Endodermal cell (in vitro differentiated cells): ENCODE measurements at regions not wholly inside any gene's neighbourhood (a gene's known extent, or its start where the extent isn't known, plus 50 kb on each side); places are given as distances from the start of the nearest gene placed in this dataset.
"Not testable (repeated sequence)": the region's sequence is repeated elsewhere in the genome, so short reads cannot be mapped to it uniquely, and the experiment has no call there.

Experiments
- DNase-seq: peaks from one replicate; pipeline ENCODE4 v3.0.0-alpha.2; 2017
- H3K27ac ChIP-seq: 2 replicates; pipeline ENCODE4 v1.5.1; 2013; ENCODE audit warnings: mild to moderate bottlenecking, low read depth, low read length, moderate library complexity
- H3K27me3 ChIP-seq: 2 replicates; pipeline ENCODE4 v1.6.1; 2013; ENCODE audit warnings: mild to moderate bottlenecking, low read length, moderate library complexity; ENCODE audit not compliant: insufficient read depth, control insufficient read depth, poor library complexity, severe bottlenecking
- H3K36me3 ChIP-seq: 2 replicates; pipeline ENCODE4 v1.7.0; 2013; ENCODE audit warnings: mild to moderate bottlenecking, low read length, moderate library complexity; ENCODE audit not compliant: control insufficient read depth, insufficient read depth
- H3K4me1 ChIP-seq: one replicate; pipeline ENCODE4 v1.7.0; 2013; ENCODE audit warnings: low read length; ENCODE audit not compliant: control insufficient read depth, insufficient read depth
- H3K4me3 ChIP-seq: 2 replicates; pipeline ENCODE4 v1.5.1; 2013; ENCODE audit warnings: mild to moderate bottlenecking, low read length, moderate library complexity
- H3K9ac ChIP-seq: 2 replicates; pipeline ENCODE4 v1.6.1; 2013; ENCODE audit warnings: mild to moderate bottlenecking, low read length, moderate library complexity; ENCODE audit not compliant: poor library complexity, severe bottlenecking; ENCODE audit errors: extremely low read depth
- H3K9me3 ChIP-seq: 2 replicates; pipeline ENCODE4 v1.6.1; 2013; ENCODE audit warnings: mild to moderate bottlenecking, low read length, moderate library complexity; ENCODE audit not compliant: control insufficient read depth
- H3K27ac Mint-ChIP-seq: 2 replicates; pipeline ENCODE4 v1.8.0; 2020; ENCODE audit warnings: mixed read lengths
- H3K27me3 Mint-ChIP-seq: 2 replicates; pipeline ENCODE4 v1.8.0; 2021; ENCODE audit warnings: mild to moderate bottlenecking, mixed read lengths; ENCODE audit not compliant: insufficient read depth
- H3K36me3 Mint-ChIP-seq: 2 replicates; pipeline ENCODE4 v1.8.0; 2020; ENCODE audit warnings: low read depth, mixed read lengths
- H3K4me1 Mint-ChIP-seq: 2 replicates; pipeline ENCODE4 v1.8.0; 2020; ENCODE audit warnings: mixed read lengths
- H3K4me3 Mint-ChIP-seq: 2 replicates; pipeline ENCODE4 v1.8.0; 2020; ENCODE audit warnings: mild to moderate bottlenecking, moderate library complexity, mixed read lengths
- H3K9me3 Mint-ChIP-seq: 2 replicates; pipeline ENCODE4 v1.8.0; 2020; ENCODE audit warnings: mild to moderate bottlenecking, mixed read lengths
- CTCF ChIP-seq: fragments of 200-600 bp; sonication (generic); conservative IDR thresholded peaks from 2 replicates; pipeline ENCODE4 v1.5.0; 2021; ENCODE audit warnings: antibody characterized with exemption, mild to moderate bottlenecking
- WGBS, 2 experiments: methylation state at CpG; one replicate each; pipeline versions ENCODE4 v1.1.5 to v1.1.7; 2013; ENCODE audit warnings: missing lambda C conversion rate in 2 of 2, mixed read lengths in 1 of 2; ENCODE audit not compliant: insufficient coverage in 1 of 2, insufficient read length in 1 of 2; 5-methylcytosine and 5-hydroxymethylcytosine counted together

GRCh38 chr22:47615051-47615450 is 852.6 kb downstream of the TBC1D22A start:
- no peak for TF ChIP-seq CTCF
- 88 to 89% methylated on average over 7 to 10 of the region's 10 CpGs for WGBS, 2 experiments
- DNase-seq = peak; percentile 28
- H3K4me1 ChIP-seq = no peaks in the 10 kb centered on the region
- no peak overlapping the region for H3K27ac ChIP-seq
- Mint-ChIP-seq H3K4me3 (no peak overlapping the region), H3K4me1 (no peaks in the 10 kb centered on the region), H3K27ac (no peak overlapping the region), H3K9me3 (peaks cover 72% of the 10 kb centered on the region), H3K36me3 (no peaks in the 10 kb centered on the region), H3K27me3 (no peaks in the 10 kb centered on the region)
- no peaks in the 10 kb centered on the region for H3K36me3 ChIP-seq
- no peaks in the 10 kb centered on the region for H3K27me3 ChIP-seq
- H3K9me3 ChIP-seq = peaks cover 13% of the 10 kb centered on the region
- no peak overlapping the region for H3K4me3 ChIP-seq
- H3K9ac ChIP-seq = no peak overlapping the region

- H3K27ac ChIP-seq = no peak overlapping the region
- H3K27me3 ChIP-seq = no peaks in the 10 kb centered on the region
- H3K36me3 ChIP-seq = no peaks in the 10 kb centered on the region
- Mint-ChIP-seq H3K4me1 (no peaks in the 10 kb centered on the region), H3K27me3 (peaks cover 3% of the 10 kb centered on the region), H3K9me3 (peaks cover 74% of the 10 kb centered on the region), H3K4me3 (no peak overlapping the region), H3K36me3 (no peaks in the 10 kb centered on the region), H3K27ac (no peak overlapping the region)
- peaks cover 13% of the 10 kb centered on the region for H3K9me3 ChIP-seq
- H3K4me3 ChIP-seq = no peak overlapping the region
- DNase-seq = no peak
- no peak overlapping the region for H3K9ac ChIP-seq
- no peaks in the 10 kb centered on the region for H3K4me1 ChIP-seq
- 93% methylated on average over 10 to 13 of the region's 13 CpGs for WGBS, 2 experiments
- TF ChIP-seq CTCF = no peak
Observed at GRCh38 chr22:47613606-47614350, 851.3 kb downstream of the TBC1D22A start.

- not testable (repeated sequence) for H3K27me3 ChIP-seq, H3K36me3 Mint-ChIP-seq, H3K4me1 Mint-ChIP-seq, H3K9ac ChIP-seq, H3K4me3 ChIP-seq, H3K36me3 ChIP-seq, H3K4me1 ChIP-seq, H3K27ac ChIP-seq, H3K27me3 Mint-ChIP-seq, H3K27ac Mint-ChIP-seq, DNase-seq, H3K4me3 Mint-ChIP-seq
- peaks cover 76% of the 10 kb centered on the region for H3K9me3 Mint-ChIP-seq
- 88 to 93% methylated on average over 6 to 11 of the region's 11 CpGs for WGBS, 2 experiments
- H3K9me3 ChIP-seq = peaks cover 13% of the 10 kb centered on the region
Observed at GRCh38 chr22:47613181-47613580, 850.7 kb downstream of the TBC1D22A start.
